GM12865 (cell line): ENCODE measurements at regions not wholly inside any gene's neighbourhood (a gene's known extent, or its start where the extent isn't known, plus 50 kb on each side); places are given as distances from the start of the nearest gene placed in this dataset.

Experiments
- DNase-seq: peaks from one replicate; pipeline ENCODE4 v3.0.0; 2010; ENCODE audit warnings: low read depth
- H3K4me3 ChIP-seq: 2 replicates; pipeline ENCODE4 v1.5.1; 2011; ENCODE audit warnings: mild to moderate bottlenecking, low read depth, low read length, control low read depth
- TF ChIP-seq, protein P1 (sequence below): IDR thresholded peaks from 2 replicates; pipeline ENCODE4 v1.5.1; 2011; ENCODE audit warnings: low read length, control low read depth, low read depth, inconsistent platforms; ENCODE audit not compliant: insufficient read depth; ENCODE audit errors: missing control alignments

DNA sequence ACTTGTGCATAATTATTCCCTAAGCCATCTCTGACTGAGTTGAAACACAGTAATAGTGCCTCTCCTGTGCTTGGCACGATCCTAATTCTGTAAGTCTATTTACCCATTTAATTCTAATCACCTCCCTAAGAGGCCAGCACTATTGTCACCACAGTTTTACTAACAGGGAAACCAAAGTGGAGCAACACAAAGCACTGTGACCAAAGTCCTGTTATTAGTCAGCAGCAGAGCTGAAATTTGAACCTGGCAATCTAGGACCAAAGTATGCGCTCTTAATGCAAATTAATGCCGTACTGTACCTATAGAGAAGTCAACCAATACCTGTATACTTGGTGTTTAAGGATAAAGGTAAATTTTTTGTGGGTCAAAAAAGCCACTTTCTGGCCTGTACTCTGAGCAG, 77.1 kb upstream of the CNTLN start:
- no peak overlapping the region for H3K4me3 ChIP-seq
- no peak for DNase-seq
- TF ChIP-seq, protein P1, sequence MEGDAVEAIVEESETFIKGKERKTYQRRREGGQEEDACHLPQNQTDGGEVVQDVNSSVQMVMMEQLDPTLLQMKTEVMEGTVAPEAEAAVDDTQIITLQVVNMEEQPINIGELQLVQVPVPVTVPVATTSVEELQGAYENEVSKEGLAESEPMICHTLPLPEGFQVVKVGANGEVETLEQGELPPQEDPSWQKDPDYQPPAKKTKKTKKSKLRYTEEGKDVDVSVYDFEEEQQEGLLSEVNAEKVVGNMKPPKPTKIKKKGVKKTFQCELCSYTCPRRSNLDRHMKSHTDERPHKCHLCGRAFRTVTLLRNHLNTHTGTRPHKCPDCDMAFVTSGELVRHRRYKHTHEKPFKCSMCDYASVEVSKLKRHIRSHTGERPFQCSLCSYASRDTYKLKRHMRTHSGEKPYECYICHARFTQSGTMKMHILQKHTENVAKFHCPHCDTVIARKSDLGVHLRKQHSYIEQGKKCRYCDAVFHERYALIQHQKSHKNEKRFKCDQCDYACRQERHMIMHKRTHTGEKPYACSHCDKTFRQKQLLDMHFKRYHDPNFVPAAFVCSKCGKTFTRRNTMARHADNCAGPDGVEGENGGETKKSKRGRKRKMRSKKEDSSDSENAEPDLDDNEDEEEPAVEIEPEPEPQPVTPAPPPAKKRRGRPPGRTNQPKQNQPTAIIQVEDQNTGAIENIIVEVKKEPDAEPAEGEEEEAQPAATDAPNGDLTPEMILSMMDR, result no peak

DNA sequence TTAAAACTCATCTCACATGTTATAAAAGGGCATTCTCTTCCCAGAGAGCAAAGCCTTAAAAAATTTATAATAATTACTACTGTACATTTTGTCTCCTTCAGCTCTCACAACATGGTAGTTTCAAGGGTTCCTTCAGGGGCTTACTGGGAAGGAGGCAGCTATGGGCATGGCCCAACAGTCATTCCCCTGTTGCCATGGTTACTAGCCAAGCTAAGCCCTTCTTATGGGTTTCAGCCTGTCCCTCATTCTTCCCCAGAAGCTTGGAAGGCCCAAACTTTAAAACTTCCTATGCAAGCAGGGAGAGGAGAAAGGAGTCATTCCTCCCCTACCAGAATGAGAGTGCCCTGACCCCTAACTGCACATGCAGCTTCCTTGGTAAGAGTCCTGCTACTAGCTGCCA, 82.2 kb upstream of the CNTLN start:
- TF ChIP-seq, protein P1, result no peak
- no peak overlapping the region for H3K4me3 ChIP-seq
- no peak for DNase-seq

DNA sequence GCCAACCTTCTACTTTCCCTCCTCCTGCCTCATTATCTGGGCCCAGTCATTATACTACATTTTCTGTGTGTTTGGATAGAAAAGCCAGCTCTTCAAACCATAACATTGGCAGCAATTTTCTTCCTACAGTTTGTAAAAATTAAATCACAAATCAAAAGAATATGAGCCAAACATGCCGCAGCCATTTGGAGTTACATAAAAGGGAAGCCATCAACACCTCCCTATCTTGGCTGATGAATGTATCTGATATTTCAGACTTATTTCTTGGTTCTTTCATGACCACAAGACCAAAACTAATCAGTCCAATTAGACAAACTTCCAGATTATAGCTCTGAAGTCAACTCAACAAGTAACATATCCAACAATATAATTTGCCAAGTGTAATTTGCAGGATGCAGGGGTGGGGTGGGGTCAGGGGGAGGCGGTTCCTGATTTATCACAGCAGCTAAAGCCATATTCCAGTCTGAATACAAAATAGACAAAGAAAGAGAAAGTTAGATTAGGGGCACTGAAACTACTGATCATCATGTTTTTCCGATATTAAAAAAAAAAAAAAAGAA, 89.4 kb upstream of the CNTLN start:
- DNase-seq, result no peak
- TF ChIP-seq, protein P1, result no peak
- no peak overlapping the region for H3K4me3 ChIP-seq

DNA sequence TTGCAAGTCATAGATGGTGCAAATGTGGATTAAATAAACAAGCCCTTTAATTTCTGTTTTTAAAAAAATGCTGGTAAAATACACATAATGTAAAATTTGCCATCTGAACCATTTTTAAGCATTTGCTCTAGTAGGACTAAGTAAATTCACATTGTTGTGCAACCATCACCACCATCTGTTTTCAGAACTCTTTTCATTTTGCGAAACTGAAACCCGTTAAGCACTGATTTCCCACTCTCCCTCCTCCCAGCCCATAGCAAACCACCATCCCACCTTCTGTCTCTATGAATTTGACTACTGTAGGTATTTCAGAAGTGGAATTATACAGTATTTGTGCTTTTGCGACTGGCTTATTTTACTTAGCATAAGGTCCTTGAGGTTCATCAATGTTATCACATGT, 103.3 kb upstream of the CNTLN start:
- no peak overlapping the region for H3K4me3 ChIP-seq
- TF ChIP-seq, protein P1, result no peak
- DNase-seq, result no peak

DNA sequence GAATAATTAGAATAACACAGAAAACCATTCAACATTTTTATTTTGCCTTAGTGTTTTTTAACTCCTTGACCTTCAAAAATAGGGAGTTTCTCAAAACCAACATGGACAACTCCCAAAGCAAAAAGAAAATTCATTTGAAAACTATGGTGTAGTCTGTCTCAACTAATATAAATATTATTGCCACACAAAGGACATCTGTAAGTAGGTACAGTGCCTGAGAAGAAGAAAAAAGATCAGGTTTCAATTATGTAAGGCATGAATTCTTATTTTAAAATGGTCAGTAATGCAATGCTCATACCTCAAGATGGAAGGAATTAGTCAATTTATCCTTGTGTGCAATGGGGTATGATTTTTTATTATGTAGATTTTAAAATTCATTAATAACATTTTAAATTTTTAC, 109.6 kb upstream of the CNTLN start:
- TF ChIP-seq, protein P1, result no peak
- no peak for DNase-seq
- H3K4me3 ChIP-seq, result no peak overlapping the region

DNA sequence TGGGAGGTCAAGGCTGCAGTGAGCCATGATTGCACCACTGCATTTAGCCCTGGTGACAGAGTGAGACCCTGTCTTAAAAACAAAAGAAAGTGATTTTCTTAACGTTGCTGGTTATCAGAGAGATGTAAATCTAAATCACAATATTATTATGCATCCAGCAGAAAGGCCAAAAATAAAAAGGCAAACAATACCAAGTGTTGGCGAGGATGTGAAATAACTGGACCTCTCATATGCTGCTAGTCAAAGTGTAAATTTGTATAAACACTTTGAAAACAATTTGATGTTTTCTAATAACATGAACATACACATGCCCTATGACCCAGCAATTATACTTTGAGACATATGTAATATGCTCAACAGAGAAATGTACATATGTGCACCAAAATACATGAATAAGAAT, 110.7 kb upstream of the CNTLN start:
- TF ChIP-seq, protein P1, result no peak
- DNase-seq, result no peak
- no peak overlapping the region for H3K4me3 ChIP-seq

DNA sequence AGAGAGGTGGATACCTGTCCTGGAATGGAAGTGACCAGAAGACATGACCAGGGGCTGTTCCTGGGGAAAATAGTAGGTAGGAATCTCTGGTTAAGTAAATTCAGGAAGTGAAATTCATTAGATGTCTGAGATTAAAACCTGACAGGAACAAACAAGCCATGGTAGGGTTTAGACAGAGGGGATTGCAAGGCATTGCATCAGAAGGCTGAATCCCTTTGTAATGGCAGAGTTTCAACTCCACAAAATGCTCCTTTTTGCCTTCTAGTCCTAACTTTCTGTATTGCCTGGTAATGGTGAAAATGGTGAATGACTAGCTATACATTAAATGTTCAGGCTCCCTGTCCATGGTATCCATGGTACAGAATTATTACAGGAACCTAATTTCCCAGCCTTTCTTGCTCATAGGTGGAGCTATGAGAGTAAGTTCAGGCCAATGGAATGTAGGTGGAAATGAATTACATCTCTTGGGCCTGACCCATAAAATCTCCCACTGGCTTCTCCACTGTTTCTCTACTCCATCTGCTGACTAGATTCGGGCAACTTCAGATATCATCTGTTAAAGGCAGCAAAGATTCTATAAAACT, 113.4 kb upstream of the CNTLN start:
- no peak for DNase-seq
- no peak overlapping the region for H3K4me3 ChIP-seq
- TF ChIP-seq, protein P1, result no peak
